ENCODE measurements at regions not wholly inside any gene's neighbourhood (a gene's known extent, or its start where the extent isn't known, plus 50 kb on each side); places are given as distances from the start of the nearest gene placed in this dataset.

- H3K36me3 ChIP-seq (replicated peaks in 1 of 2; ENCODE audit: insufficient read depth in 1 of 2, low read depth in 2 of 2) = no peaks in the 10 kb centered on the region
- no peak overlapping the region for H3K4me3 ChIP-seq
- no peaks in the 10 kb centered on the region for H3K4me1 ChIP-seq
- 46 to 66% methylated on average over 7 to 14 of the region's 14 CpGs for WGBS, 2 donors
- H3K27me3 ChIP-seq = no peaks in the 10 kb centered on the region
- no peak for TF ChIP-seq POLR2A (IDR thresholded peaks at IDR 0.05)
- TF ChIP-seq, protein P1, sequence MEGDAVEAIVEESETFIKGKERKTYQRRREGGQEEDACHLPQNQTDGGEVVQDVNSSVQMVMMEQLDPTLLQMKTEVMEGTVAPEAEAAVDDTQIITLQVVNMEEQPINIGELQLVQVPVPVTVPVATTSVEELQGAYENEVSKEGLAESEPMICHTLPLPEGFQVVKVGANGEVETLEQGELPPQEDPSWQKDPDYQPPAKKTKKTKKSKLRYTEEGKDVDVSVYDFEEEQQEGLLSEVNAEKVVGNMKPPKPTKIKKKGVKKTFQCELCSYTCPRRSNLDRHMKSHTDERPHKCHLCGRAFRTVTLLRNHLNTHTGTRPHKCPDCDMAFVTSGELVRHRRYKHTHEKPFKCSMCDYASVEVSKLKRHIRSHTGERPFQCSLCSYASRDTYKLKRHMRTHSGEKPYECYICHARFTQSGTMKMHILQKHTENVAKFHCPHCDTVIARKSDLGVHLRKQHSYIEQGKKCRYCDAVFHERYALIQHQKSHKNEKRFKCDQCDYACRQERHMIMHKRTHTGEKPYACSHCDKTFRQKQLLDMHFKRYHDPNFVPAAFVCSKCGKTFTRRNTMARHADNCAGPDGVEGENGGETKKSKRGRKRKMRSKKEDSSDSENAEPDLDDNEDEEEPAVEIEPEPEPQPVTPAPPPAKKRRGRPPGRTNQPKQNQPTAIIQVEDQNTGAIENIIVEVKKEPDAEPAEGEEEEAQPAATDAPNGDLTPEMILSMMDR (IDR thresholded peaks at IDR 0.05) = no peak
- DNase-seq (no peak), ATAC-seq (no peak)
- intact Hi-C loops (cut with DNase I) = no loop called here
- no peaks in the 10 kb centered on the region for H3K9me3 ChIP-seq
- H3K27ac ChIP-seq = no peak overlapping the region
These were observed 83.7 kb upstream of the ZNF469 start for GRCh38 chr16:88298833-88299745.

DNA sequence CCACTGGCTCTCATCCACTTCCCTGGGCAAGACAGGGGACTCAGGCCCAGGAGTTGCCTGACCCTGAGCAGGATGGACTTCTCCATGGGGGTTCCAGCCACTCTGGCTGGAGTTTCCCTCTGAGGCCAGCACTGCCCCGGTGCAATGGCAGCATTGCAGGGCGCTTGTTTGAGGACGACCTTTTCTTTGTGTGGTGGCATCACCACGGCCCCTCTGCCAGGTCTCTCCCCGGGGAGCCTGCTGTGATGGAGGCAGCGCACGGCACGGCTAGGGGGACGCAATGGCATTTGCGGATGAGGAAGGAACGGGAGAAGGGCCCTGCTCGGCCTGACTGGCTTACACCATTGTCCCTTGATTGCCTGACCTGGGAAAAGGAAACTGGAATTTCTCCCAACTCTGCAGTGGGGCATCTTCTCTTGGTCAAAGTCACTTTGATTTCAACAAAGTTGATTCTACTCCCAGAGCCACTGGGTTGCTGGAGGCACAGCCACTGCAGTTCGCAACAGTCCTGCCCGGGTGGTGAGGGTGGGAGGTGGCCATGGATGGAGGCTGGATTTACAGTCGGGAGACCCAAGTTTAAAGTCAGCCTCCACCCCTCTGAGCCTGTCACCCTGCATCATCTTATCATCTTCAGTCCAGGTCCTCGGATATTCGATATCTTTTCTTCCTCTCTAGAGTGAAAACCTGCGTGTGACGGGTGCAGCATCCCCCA, 82.9 kb upstream of the ZNF469 start:
- no peak for TF ChIP-seq POLR2A (IDR thresholded peaks at IDR 0.05)
- TF ChIP-seq, protein P1 (IDR thresholded peaks at IDR 0.05) = no peak
- 72 to 80% methylated on average over 16 to 19 of the region's 19 CpGs for WGBS, 2 donors
- Histone ChIP-seq H3K36me3 (replicated peaks in 1 of 2; ENCODE audit: insufficient read depth in 1 of 2, low read depth in 2 of 2) (no peaks in the 10 kb centered on the region), H3K4me3 (no peak overlapping the region), H3K9me3 (no peaks in the 10 kb centered on the region), H3K27ac (no peak overlapping the region), H3K27me3 (no peaks in the 10 kb centered on the region), H3K4me1 (no peaks in the 10 kb centered on the region)
- no peak for DNase-seq
- intact Hi-C loops (cut with DNase I) = no loop called here
- no peak for ATAC-seq

DNA sequence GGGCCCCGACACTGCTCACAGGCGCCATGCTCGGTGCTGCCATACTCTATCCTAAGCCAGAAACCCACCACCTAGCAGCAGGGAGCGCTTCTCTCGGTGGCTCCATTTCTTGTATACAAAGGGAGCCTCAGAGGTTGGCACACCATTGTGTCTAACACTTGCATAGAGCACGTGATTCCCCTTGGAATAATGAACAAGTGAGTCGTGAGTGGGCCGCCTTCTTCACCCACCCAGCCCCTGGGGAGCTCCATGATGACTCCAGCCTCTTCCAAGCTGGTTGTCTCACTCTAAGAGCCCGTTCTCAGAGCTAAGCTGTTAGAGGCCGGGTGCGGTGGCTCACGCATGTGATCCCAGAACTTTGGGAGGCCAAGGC, 82.3 kb upstream of the ZNF469 start:
- H3K9me3 ChIP-seq = no peaks in the 10 kb centered on the region
- DNase-seq = no peak
- H3K27ac ChIP-seq = no peak overlapping the region
- H3K4me3 ChIP-seq = no peak overlapping the region
- no peaks in the 10 kb centered on the region for H3K36me3 ChIP-seq (replicated peaks in 1 of 2; ENCODE audit: insufficient read depth in 1 of 2, low read depth in 2 of 2)
- H3K4me1 ChIP-seq = no peaks in the 10 kb centered on the region
- TF ChIP-seq, protein P1 (IDR thresholded peaks at IDR 0.05) = no peak
- TF ChIP-seq POLR2A (IDR thresholded peaks at IDR 0.05) = no peak
- no peaks in the 10 kb centered on the region for H3K27me3 ChIP-seq
- intact Hi-C loops (cut with DNase I) = no loop called here
- 65 to 73% methylated on average over 12 of the region's 12 CpGs for WGBS, 2 donors
- ATAC-seq = no peak

- Histone ChIP-seq H3K27ac (no peak overlapping the region), H3K36me3 (replicated peaks in 1 of 2; ENCODE audit: insufficient read depth in 1 of 2, low read depth in 2 of 2) (no peaks in the 10 kb centered on the region), H3K9me3 (no peaks in the 10 kb centered on the region), H3K27me3 (no peaks in the 10 kb centered on the region), H3K4me1 (no peaks in the 10 kb centered on the region), H3K4me3 (no peak overlapping the region)
- intact Hi-C loops (cut with DNase I) = no loop called here
- WGBS, 2 donors = 72% methylated on average over 9 to 11 of the region's 11 CpGs
- TF ChIP-seq, protein P1 (IDR thresholded peaks at IDR 0.05) = no peak
- no peak for TF ChIP-seq POLR2A (IDR thresholded peaks at IDR 0.05)
- ATAC-seq (no peak), DNase-seq (no peak)
These were observed 81.3 kb upstream of the ZNF469 start for GRCh38 chr16:88301431-88301830.
